Mesothelial cell of epicardium (in vitro differentiated cells): ENCODE measurements at regions not wholly inside any gene's neighbourhood (a gene's known extent, or its start where the extent isn't known, plus 50 kb on each side); places are given as distances from the start of the nearest gene placed in this dataset.

Experiments
- DNase-seq, 2 experiments: peaks; one replicate each; pipeline ENCODE4 v3.0.0; 2021; ENCODE audit warnings: low spot score in 2 of 2; ENCODE audit not compliant: unreplicated experiment in 2 of 2
- H3K27ac Mint-ChIP-seq: 2 replicates; pipeline ENCODE4 v1.8.0; 2021; ENCODE audit warnings: mixed read lengths
- H3K27me3 Mint-ChIP-seq: 2 replicates; pipeline ENCODE4 v1.8.0; 2021; ENCODE audit warnings: low read depth, mixed read lengths
- H3K36me3 Mint-ChIP-seq: 2 replicates; pipeline ENCODE4 v1.8.0; 2021; ENCODE audit warnings: mixed read lengths
- H3K4me1 Mint-ChIP-seq: 2 replicates; pipeline ENCODE4 v1.8.0; 2021; ENCODE audit warnings: mixed read lengths
- H3K4me3 Mint-ChIP-seq: 2 replicates; pipeline ENCODE4 v1.8.0; 2021; ENCODE audit warnings: mild to moderate bottlenecking, moderate library complexity, mixed read lengths
- H3K9me3 Mint-ChIP-seq: 2 replicates; pipeline ENCODE4 v1.8.0; 2021; ENCODE audit warnings: mixed read lengths
- TF ChIP-seq, protein P1 (sequence below): fragments of 200-600 bp; sonication (generic); IDR thresholded peaks from one replicate; pipeline ENCODE4 v1.5.0; 2021; ENCODE audit warnings: antibody characterized with exemption; ENCODE audit not compliant: unreplicated experiment

DNA sequence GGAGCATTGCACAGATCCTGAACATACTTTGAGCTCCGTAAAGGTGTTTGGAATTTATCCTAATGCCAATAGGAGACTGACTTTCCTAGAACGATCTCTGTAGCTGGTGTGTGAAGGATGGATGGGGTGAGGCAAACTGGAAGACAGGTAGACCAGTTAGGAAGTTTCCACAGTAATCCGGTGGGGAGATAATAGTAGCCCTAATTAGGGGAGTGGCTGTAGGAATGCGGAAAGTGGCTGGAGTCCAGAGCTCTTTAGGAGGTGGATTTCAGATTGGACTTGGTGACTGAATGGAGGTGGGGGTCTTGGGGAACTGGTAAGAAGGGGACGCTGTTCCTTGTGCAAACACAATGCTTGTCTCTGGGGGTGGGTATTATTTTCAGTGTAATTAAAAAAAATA is 146.3 kb downstream of the SOX4 start:
- Mint-ChIP-seq H3K36me3 (peaks cover under 1% of the 10 kb centered on the region), H3K4me1 (peaks cover 68% of the 10 kb centered on the region), H3K27ac (peak overlapping the region; percentile 87), H3K4me3 (peak overlapping the region; percentile 0), H3K27me3 (no peaks in the 10 kb centered on the region), H3K9me3 (no peaks in the 10 kb centered on the region)
- TF ChIP-seq, protein P1, sequence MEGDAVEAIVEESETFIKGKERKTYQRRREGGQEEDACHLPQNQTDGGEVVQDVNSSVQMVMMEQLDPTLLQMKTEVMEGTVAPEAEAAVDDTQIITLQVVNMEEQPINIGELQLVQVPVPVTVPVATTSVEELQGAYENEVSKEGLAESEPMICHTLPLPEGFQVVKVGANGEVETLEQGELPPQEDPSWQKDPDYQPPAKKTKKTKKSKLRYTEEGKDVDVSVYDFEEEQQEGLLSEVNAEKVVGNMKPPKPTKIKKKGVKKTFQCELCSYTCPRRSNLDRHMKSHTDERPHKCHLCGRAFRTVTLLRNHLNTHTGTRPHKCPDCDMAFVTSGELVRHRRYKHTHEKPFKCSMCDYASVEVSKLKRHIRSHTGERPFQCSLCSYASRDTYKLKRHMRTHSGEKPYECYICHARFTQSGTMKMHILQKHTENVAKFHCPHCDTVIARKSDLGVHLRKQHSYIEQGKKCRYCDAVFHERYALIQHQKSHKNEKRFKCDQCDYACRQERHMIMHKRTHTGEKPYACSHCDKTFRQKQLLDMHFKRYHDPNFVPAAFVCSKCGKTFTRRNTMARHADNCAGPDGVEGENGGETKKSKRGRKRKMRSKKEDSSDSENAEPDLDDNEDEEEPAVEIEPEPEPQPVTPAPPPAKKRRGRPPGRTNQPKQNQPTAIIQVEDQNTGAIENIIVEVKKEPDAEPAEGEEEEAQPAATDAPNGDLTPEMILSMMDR, result no peak
- no peak for DNase-seq

DNA sequence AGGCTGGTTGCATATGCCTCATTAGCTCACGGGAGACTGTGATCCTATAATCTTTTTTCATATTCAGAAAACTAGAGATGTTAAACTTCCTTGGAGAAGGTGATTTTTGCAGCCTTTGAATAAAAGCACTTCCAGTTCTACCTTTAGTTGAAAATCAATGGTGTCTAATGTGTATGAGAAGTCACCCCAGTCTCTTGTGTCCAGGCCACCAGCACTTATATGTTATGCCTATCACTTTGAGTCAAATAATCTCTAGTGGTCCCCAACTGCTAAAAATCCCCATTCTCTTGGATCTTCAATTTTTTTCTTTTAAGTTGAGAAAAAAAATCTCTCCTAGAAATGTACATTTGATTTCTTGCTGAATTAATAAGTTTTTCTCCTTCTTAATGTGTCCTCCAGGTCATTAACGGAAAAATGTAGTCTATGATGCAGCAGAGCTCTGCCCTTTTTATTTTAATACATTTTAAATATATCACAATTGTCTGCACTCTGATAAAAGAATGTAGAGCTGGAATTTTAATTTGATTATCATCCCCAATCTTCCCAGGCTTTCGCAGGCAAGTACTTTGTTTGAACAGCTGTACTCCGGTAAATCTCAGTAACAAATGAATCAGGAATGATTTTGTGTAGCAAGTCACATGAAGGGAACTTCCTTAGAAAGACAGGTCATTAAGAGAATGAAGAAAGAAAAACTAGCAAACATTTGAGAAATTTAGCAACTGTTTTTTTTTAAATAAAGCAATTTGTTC is 147.0 kb downstream of the SOX4 start:
- TF ChIP-seq, protein P1, result no peak
- H3K4me1 Mint-ChIP-seq, result peaks cover 70% of the 10 kb centered on the region
- H3K4me3 Mint-ChIP-seq, result peak overlapping the region; percentile 22

DNA sequence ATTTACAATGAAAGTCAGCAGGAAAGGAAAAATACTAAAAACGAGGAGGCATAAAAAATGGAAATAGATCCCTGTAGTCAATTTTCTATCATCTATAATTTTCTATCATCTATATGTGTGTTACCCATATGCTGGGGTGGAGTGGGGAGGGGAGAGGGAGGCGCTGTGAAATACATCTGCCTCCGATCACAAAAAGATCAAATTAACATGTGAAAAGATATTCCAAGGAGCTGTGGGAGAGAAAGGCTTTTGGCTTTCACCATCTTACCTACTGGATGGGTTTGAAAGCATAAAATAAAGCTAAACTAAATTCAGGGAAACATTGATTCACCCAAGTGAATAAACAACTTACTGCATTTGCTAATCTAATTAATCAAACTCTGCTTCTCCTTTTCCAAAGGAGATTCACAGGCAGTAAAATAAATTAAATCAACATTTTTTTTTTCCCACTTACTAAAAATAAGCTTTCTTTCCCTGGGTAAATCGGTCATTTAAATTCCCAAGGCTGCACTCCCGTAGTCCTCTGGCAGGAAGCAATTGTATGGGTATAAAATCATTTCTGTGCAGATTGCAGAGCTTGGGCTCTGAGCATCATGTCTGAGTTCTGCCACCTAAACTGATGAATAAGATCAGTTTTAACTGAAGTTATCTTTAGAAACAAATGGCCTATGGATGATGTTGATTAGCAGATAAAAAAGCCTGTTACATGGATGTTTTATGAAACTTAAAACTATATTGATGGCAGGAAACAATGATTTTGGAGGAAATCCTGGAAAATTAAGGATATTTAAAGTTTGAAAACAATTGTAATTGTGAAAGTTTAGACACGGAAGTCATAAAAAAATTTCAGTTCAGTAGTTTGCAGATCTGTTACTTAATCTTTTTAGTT is 147.9 kb downstream of the SOX4 start:
- Mint-ChIP-seq H3K27me3 (no peaks in the 10 kb centered on the region), H3K36me3 (peaks cover 8% of the 10 kb centered on the region), H3K27ac (peak overlapping the region; percentile 87), H3K4me3 (peak overlapping the region; percentile 22), H3K9me3 (no peaks in the 10 kb centered on the region), H3K4me1 (peaks cover 61% of the 10 kb centered on the region)
- TF ChIP-seq, protein P1, result no peak
- DNase-seq, result no peak

More for the DNA sequence above, 147.0 kb downstream of the SOX4 start:
- Mint-ChIP-seq H3K27me3 (no peaks in the 10 kb centered on the region), H3K27ac (peak overlapping the region; percentile 87), H3K9me3 (no peaks in the 10 kb centered on the region), H3K36me3 (peaks cover 5% of the 10 kb centered on the region)
- no peak for DNase-seq

DNA sequence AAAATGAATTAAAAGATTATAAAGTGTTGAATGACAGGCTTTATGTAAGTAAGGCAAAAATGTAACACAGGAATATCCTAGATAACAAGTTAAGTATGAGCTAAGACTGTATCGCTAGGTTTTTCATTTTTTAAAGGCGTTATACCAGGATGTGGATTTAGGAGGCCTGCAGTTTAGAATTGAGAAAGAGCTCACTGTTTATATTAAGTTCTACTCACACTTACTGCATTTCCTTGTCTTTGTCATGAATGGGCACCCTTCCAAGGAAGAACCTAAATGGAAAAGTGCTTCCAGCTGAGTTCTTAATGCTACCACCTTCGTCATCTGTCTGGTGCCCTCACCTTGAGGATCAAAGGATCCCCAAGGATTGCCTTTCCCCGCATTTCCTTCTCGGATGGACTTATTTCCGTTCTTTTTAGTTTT is 148.7 kb downstream of the SOX4 start:
- Mint-ChIP-seq H3K4me3 (peak overlapping the region; percentile 3), H3K4me1 (peaks cover 61% of the 10 kb centered on the region)

DNA sequence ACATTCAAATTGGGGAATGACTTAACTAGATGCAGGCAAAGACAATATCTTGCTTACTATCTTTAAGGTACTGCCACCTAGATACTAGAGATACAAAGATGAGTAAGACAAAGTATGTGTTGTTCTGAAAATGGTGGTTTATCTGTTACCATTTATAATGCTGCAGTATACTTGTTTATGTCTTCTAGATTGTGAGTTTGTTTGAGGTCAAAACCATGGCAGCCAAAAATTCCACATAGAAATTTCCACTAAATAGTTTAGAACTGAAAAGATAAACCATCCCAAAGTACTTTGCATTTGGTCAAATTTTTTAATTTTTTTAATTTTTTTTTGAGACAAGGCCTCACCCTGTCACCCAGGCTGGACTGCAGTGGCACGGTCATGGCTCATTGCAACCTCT is 150.8 kb downstream of the SOX4 start:
- Mint-ChIP-seq H3K4me1 (peaks cover 63% of the 10 kb centered on the region), H3K36me3 (peaks cover 14% of the 10 kb centered on the region), H3K4me3 (no peak overlapping the region), H3K27me3 (no peaks in the 10 kb centered on the region), H3K9me3 (no peaks in the 10 kb centered on the region), H3K27ac (peak overlapping the region; percentile 24)
- TF ChIP-seq, protein P1, result no peak
- DNase-seq, result no peak

More for the DNA sequence above, 148.7 kb downstream of the SOX4 start:
- Mint-ChIP-seq H3K27ac (peak overlapping the region; percentile 87), H3K9me3 (no peaks in the 10 kb centered on the region), H3K36me3 (peaks cover 12% of the 10 kb centered on the region), H3K27me3 (no peaks in the 10 kb centered on the region)
- TF ChIP-seq, protein P1, result no peak
- no peak for DNase-seq
